ENCODE measurements at regions not wholly inside any gene's neighbourhood (a gene's known extent, or its start where the extent isn't known, plus 50 kb on each side); places are given as distances from the start of the nearest gene placed in this dataset.

DNA sequence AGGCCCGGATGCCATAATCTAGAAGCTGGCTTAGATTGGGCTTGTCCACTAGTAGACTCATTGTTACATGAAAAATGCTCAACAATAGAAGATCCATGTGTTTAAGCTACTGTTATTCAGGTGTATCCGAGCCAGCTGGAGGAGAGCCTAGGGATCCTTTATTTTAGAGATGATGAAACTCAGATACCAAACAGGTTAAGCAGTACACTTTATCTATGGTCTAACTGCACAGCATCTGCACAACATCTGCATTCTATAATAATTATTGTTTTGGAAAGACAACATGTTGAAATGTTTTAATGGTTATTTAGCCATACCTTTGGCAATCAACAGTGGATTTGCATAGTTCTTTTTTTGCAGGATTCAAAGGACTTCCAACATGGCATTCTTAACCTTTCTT lies 134.1 kb downstream of the RFPL4B start:
- Histone ChIP-seq H3K4me2 (ENCODE audit: low read length) (no peak overlapping the region), H2AFZ (ENCODE audit: low read depth, low read length, poor library complexity, severe bottlenecking) (no peak overlapping the region), H3K79me2 (ENCODE audit: insufficient read depth, low read length) (no peaks in the 10 kb centered on the region), H3K27ac (ENCODE audit: low read depth, low read length) (no peak overlapping the region), H3K9me2 (ENCODE audit: insufficient read depth) (no peaks in the 10 kb centered on the region), H3K27me3 (ENCODE audit: insufficient read depth, low read length) (no peaks in the 10 kb centered on the region), H3K4me1 (ENCODE audit: control insufficient read depth in 1 of 2, insufficient read depth in 2 of 2, low read length in 2 of 2) (no peaks in the 10 kb centered on the region), H3K9ac (ENCODE audit: low read length) (no peak overlapping the region), H3K36me3 (ENCODE audit: control insufficient read depth in 1 of 2, insufficient read depth in 2 of 2, low read length in 2 of 2) (no peaks in the 10 kb centered on the region), H3K9me3 (ENCODE audit: control insufficient read depth in 1 of 2, insufficient read depth in 1 of 2, low read depth in 1 of 2, low read length in 2 of 2) (no peaks in the 10 kb centered on the region), H3K4me3 (replicated peaks in 1 of 2; ENCODE audit: low read depth in 1 of 2, low read length in 2 of 2) (no peak overlapping the region), H4K20me1 (ENCODE audit: insufficient read depth) (no peaks in the 10 kb centered on the region)
- no TSS peak for BruUV-seq (replicated peaks)
- TF ChIP-seq FOSL1 (IDR thresholded peaks at IDR 0.05; ENCODE audit: low read depth) (no peak), SIN3A (IDR thresholded peaks at IDR 0.05; ENCODE audit: low read depth) (no peak), JUND (IDR thresholded peaks at IDR 0.05) (no peak), ZFX (IDR thresholded peaks at IDR 0.05) (no peak), CEBPB (IDR thresholded peaks at IDR 0.05; ENCODE audit: low read depth) (no peak), TCF7L2 (IDR thresholded peaks at IDR 0.05; ENCODE audit: borderline replicate concordance, extremely low read depth, insufficient read depth, insufficient read length) (no peak), RAD21 (IDR thresholded peaks at IDR 0.05; ENCODE audit: low read depth) (no peak), POLR2A (IDR thresholded peaks at IDR 0.05; ENCODE audit: borderline replicate concordance, extremely low read depth, insufficient read depth, insufficient read length) (no peak), YY1 (IDR thresholded peaks at IDR 0.05; ENCODE audit: extremely low read depth, insufficient replicate concordance, low read depth, low read length) (no peak), SRF (IDR thresholded peaks at IDR 0.05; ENCODE audit: low read depth) (no peak), ELF1 (IDR thresholded peaks at IDR 0.05; ENCODE audit: borderline replicate concordance, low read depth) (no peak), EZH2phosphoT487 (IDR thresholded peaks at IDR 0.05; ENCODE audit: borderline replicate concordance) (no peak), SP1 (IDR thresholded peaks at IDR 0.05; ENCODE audit: low read depth) (no peak), EZH2 (IDR thresholded peaks at IDR 0.05) (no peak)
- TF ChIP-seq, protein P1, sequence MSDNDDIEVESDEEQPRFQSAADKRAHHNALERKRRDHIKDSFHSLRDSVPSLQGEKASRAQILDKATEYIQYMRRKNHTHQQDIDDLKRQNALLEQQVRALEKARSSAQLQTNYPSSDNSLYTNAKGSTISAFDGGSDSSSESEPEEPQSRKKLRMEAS (IDR thresholded peaks at IDR 0.05) = no peak
- TF ChIP-seq, protein P2, sequence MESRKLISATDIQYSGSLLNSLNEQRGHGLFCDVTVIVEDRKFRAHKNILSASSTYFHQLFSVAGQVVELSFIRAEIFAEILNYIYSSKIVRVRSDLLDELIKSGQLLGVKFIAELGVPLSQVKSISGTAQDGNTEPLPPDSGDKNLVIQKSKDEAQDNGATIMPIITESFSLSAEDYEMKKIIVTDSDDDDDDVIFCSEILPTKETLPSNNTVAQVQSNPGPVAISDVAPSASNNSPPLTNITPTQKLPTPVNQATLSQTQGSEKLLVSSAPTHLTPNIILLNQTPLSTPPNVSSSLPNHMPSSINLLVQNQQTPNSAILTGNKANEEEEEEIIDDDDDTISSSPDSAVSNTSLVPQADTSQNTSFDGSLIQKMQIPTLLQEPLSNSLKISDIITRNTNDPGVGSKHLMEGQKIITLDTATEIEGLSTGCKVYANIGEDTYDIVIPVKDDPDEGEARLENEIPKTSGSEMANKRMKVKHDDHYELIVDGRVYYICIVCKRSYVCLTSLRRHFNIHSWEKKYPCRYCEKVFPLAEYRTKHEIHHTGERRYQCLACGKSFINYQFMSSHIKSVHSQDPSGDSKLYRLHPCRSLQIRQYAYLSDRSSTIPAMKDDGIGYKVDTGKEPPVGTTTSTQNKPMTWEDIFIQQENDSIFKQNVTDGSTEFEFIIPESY (IDR thresholded peaks at IDR 0.05; ENCODE audit: extremely low read depth, insufficient replicate concordance, low read length) = no peak
- TF ChIP-seq, protein P3, sequence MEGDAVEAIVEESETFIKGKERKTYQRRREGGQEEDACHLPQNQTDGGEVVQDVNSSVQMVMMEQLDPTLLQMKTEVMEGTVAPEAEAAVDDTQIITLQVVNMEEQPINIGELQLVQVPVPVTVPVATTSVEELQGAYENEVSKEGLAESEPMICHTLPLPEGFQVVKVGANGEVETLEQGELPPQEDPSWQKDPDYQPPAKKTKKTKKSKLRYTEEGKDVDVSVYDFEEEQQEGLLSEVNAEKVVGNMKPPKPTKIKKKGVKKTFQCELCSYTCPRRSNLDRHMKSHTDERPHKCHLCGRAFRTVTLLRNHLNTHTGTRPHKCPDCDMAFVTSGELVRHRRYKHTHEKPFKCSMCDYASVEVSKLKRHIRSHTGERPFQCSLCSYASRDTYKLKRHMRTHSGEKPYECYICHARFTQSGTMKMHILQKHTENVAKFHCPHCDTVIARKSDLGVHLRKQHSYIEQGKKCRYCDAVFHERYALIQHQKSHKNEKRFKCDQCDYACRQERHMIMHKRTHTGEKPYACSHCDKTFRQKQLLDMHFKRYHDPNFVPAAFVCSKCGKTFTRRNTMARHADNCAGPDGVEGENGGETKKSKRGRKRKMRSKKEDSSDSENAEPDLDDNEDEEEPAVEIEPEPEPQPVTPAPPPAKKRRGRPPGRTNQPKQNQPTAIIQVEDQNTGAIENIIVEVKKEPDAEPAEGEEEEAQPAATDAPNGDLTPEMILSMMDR (IDR thresholded peaks at IDR 0.05 in 2 of 3, conservative IDR thresholded peaks at IDR 0.05 in 1 of 3; ENCODE audit: borderline replicate concordance in 1 of 3, insufficient read depth in 1 of 3, low read depth in 2 of 3, low read length in 2 of 3) = no peak
- DNase-seq (ENCODE audit: low read depth, low spot score) (no peak), ATAC-seq (no peak)
- CTCF ChIA-PET = no interaction called here
- POLR2A ChIA-PET = no interaction called here
- RAD21 ChIA-PET (ENCODE audit: low non-redundant PET in 1 of 2, low total read pairs in 2 of 2, uncharacterized antibody in 2 of 2, unreplicated experiment in 2 of 2) = no interaction called here
- intact Hi-C loops (cut with micrococcal nuclease) = no loop called here
